ENCODE measurements at regions not wholly inside any gene's neighbourhood (a gene's known extent, or its start where the extent isn't known, plus 50 kb on each side); places are given as distances from the start of the nearest gene placed in this dataset.
"Not testable (repeated sequence)": the region's sequence is repeated elsewhere in the genome, so short reads cannot be mapped to it uniquely, and the experiment has no call there.

DNA sequence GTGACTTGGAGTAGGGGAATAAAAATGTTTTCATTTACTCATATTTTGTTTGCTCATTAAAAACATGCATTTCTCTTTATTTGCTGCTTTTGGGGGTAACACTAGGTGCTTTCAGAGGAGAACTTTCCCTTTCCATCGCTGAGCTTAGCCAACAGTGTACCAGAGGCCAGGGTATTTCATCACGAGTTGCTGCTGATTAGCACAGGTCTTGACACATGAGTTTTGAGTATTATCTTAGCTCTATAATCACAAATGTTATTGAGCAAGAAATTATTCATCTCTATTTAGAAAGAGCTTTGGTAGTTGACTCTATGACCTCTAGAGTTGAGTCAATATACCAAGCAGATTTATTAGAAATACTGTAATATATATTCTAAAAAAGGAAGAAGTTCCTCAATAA, 375.9 kb downstream of the NXPH1 start:
- no peak for FAIRE-seq

DNA sequence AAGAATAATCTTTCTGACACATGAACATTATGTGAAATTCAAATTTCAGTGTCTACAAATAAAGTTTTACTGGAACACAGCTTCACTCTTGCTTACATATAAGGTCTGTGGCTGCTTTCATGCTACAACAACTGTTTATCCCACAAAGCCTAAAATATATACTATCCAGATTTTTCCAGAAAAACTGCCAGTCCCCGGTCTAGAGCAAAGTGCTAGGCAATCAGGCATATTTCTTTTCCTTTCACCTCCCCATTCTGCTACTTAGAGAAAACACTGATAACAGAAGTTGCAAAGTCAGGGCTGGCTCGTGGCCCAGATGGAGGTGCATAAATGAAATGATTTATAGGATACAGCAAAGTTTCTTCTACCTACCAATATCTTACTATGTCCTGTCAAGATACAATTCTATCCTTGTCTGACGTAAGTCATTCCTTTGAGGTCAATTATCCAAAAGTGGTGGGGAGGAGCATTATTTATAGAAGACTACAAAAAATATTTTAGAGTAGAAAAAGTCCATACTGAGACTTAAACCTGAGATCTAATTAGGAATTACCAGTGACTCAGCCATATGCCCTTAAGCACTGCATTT, 384.1 kb downstream of the NXPH1 start:
- FAIRE-seq = no peak
- no peak for DNase-seq (ENCODE audit: low spot score)

More for the DNA sequence above, 375.9 kb downstream of the NXPH1 start:
- DNase-seq (ENCODE audit: low spot score) = no peak

DNA sequence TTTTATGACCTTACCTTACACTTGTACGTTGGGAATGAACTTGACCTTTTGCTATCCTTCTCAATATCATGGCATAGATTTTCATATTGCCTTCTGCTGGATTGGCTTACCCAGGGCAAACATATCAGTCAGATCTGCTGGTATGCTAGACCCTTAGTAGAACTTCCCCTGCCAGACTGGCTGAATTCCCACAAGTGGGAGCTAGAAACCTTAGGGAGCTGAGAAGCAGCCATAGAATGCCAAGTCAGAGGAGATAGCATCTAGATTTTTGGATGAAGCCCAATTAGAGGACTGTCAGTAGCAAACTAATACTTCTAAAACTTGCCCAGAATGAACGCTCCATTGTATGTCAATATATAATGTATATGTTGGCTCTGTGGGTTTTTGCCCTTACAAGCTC, 385.0 kb downstream of the NXPH1 start:
- FAIRE-seq (no peak), DNase-seq (ENCODE audit: low spot score) (no peak)

DNA sequence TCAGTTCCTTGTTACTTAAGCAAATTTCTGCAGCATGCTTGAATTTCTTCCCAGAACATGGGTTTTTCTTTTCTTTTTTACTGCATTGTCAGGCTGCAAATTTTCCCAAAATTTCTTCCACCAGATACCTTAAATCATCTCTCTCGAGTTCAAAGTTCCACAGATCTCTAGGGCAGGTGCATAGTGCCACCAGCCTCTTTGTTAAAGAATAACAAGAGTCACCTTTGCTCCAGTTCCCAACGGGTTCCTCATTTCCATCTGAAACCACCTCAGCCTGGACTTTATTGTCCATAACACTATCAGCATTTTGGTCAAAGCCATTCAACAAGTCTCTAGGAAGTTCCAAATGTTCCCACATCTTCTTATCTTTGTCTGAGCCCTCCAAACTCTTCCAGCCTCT, 389.2 kb downstream of the NXPH1 start:
- FAIRE-seq = no peak
- DNase-seq (ENCODE audit: low spot score) = no peak

DNA sequence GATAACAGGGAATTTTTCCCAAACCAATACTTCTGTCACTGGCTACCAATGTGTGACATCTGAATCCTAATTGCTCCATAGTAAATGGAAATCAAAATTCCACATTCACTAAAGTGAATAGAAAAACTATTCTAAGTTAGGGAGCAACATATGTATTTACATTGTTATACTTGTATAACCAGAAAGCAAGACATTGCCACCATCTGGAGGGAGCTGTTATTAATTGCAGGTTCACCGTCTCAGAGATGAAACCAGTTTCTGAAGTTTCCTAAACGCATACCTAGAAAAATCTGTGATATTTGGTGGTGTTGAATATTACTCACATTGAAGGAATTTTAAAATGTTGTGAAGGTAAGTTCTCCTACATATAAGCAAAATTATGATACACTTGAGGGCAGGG, 390.1 kb downstream of the NXPH1 start:
- DNase-seq (ENCODE audit: low spot score) (no peak), FAIRE-seq (no peak)

DNA sequence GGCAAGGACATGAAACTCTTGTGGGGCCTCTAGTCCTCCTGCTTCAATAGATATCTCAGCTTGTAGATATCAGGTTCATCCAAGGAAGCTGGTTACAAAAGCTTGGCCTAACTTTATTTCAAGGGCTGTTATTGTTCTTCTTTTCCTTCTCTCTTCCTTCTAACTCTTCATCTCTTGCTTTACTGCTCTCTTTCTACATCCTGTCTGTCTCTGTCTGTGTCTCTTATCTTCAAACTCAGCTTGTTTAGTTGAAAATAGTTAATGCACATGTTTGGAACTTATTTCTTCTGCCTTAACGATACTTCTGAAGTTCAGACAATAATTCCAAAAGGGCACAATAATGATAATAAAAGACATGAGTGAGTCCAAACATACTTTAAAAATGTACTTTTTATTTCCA, 393.9 kb downstream of the NXPH1 start:
- no peak for FAIRE-seq
- no peak for DNase-seq (ENCODE audit: low spot score)

DNA sequence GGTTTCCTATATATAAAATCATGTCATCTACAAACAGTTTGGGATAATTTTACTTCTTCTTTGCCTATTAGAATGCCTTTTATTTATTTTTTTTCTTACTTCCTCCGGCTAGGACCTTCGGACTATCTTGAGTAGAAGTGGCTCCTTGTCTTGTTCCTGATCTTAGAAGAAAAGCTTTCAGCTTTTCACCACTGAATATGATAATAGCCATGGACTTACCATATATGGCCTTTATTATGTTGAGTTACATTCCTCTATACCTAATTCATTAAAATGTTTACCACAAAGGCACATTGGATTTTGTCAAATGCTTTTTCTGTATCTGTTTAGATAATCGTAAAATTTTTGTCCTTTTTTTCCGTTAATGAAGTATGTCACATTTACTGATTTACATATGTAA, 395.7 kb downstream of the NXPH1 start:
- FAIRE-seq = no peak
- no peak for DNase-seq (ENCODE audit: low spot score)

DNA sequence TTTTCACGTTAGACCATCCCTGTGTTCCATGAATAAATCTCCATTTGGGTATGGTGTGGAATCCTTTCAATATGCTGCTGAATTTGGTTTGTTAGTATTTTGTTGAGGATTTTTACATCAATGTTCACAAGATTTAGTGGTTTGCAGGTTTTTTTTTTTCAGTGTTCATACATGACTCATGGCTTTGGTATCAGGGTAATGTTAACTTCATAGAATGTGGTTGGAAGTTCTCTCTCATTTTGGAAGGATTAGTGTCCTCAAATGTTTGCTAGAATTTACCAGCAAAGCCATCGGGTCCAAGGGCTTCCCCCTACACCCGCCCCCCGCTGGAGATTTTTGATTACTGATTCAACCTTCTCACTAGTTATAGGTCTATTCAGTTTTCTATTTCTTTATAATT, 398.0 kb downstream of the NXPH1 start:
- FAIRE-seq = no peak
- DNase-seq (ENCODE audit: low spot score) = peak; percentile 30

DNA sequence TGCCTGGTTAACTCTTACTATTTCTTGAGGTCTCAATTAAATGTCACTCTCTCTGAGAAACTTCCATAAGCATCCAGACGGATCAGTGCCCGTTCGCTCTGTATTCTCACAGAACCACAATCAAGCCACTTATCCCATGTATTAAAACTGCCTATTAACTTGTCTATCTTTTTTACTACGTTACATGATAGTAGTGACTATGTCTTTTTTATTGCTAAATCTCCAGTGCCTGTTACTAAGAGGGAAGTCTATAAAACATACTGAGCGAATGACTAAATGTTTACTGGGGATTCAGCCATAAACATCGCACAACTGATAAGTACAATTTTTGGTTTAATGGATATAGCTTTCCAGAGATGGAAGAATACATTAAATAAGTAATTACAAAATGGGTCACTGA, 399.9 kb downstream of the NXPH1 start:
- DNase-seq (ENCODE audit: low spot score) (no peak), FAIRE-seq (no peak)

DNA sequence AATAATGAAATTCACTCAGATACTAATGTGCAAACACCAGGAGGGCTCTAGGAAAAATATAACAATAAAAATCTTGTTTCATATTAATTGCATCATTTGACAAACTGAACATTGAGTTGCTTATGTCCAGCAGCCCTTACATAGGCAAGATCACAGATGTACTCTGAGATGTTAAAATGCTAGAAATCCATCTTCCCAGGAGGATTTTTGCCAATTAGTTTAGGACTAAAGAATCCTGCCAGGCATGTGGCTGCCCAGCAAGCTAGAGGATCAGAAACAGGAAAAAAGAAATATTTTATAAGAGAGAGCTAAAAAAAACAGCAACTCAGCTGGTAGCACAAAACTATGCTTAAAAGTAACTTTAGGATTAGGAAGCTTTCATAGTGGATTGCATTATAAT, 407.8 kb downstream of the NXPH1 start:
- no peak for DNase-seq (ENCODE audit: low spot score)
- no peak for FAIRE-seq

DNA sequence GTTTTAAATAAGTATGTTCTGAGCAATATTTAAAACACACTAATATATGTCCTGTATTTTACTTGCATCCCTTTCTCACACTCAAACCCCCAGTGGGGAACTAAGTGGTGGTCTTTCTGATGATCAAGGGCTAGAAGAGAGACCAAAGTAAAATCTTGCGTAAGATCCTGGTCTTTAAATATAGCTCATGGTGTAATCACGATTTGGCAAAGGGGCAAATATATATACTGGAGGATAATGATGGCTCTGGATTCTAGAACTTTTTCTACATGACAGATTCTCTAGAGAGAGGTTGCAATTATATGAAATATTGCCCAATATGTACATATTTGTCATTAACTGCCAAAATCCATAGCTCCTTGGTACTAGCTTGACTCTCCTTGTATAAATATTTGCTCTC, 438.3 kb downstream of the NXPH1 start:
- FAIRE-seq (no peak), DNase-seq (ENCODE audit: low spot score) (no peak)

DNA sequence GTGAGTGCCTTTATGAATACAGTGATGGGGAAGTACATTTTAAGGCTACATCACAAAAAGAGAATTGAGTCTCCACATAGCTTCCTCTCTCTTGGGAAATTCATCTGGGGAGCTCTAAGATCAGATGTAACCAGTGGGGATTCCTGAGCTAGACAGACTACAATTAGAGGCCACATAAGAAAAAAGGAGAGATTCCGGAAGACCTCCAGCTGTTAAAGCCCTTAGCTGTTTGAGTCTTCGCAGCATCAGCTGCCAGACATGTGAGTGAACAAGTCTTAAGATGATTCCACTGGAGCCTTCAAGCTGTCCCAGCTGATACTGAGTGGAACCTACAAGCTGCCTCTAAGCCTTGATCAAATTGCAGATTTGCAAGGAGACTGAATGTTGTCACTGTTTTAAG, 448.5 kb downstream of the NXPH1 start:
- DNase-seq (ENCODE audit: low spot score) = no peak
- no peak for FAIRE-seq

DNA sequence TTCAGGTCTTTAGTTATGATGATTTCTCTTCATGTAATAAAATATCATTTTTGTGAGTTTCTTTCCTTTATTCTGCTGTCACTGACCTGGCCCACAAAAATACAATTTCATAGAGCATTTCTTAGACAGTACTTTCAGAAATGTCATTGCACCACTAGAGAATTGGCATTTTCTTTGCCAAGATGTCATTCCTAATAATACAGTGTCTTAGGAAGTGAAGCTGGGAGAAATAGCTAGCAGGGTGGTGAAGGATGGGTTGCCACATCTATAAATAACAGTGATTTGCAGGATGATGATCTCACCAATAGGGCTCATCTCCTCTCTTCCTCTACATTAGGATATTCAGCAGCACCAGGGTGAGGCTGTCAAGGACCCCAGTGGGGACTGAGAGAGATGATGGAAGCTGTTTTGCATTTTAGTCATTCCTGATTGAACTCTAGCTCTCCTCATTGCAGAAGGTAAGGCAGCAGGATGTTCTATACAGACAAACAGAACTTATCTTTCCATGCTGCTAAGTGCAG, 452.1 kb downstream of the NXPH1 start:
- FAIRE-seq (no peak), DNase-seq (ENCODE audit: low spot score) (no peak)

DNA sequence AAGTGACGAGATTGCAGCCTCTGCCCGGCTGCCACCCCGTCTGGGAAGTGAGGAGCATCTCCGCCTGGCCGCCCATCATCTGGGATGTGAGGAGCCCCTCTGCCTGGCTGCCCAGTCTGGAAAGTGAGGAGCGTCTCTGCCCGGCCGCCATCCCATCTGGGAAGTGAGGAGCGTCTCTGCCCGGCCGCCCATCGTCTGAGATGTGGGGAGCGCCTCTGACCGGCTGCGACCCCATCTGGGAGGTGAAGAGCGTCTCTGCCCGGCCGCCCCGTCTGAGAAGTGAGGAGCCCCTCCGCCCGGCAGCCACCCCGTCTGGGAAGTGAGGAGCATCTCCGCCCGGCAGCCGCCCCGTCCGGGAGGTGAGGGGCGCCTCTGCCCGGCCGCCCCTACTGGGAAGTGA, 456.9 kb downstream of the NXPH1 start:
- not testable (repeated sequence) for FAIRE-seq; DNase-seq (ENCODE audit: low spot score)

DNA sequence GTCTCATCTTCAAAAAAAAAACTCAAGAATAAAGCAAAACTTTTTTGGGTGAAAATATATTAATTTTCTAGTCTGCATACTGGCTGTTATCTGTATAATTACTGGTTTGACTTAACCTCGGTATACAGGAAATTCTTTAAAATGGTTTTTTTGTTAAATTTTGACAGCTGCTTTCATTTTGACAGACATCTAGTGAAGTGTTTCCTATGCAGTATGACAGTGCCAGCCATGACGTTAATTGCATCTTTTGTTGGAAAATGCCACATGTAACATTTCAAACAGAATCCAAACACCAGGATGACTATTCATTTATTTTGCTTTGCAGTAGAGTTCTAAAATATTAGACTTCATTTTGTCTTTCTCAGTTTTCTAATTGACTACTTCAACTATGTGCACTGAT, 460.4 kb downstream of the NXPH1 start:
- FAIRE-seq = no peak
- DNase-seq (ENCODE audit: low spot score) = no peak

DNA sequence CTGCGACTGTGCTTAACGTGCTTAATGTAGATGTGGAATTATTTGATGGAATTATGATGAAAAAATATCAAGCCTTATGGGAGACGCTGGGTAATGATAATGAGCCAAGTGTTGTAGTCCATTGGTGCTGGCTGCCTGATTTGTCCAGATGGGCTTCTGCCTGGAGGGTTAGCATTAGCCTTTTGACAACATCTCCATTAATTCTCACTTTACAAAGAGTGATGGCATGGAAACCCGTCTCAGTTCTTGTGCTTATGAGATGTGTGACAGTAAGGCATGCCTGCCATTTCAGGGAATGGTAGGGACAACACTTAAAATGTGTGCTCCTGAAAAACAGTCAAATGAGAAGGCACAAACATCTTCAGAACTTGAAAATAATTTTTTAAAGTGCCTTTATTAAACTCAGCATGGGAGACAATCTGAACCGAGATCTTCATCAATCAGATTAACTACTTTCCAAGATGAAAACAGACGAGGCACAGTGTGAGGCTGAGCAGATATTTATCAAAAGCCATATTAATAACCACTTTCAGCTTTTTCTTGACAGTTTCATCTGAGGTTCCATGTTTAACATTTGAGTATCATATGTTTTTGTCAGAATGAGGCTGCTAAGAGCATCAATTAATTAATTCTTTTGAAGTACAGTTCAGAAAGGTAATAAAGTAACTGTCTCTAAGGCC, 473.1 kb downstream of the NXPH1 start:
- no peak for FAIRE-seq

DNA sequence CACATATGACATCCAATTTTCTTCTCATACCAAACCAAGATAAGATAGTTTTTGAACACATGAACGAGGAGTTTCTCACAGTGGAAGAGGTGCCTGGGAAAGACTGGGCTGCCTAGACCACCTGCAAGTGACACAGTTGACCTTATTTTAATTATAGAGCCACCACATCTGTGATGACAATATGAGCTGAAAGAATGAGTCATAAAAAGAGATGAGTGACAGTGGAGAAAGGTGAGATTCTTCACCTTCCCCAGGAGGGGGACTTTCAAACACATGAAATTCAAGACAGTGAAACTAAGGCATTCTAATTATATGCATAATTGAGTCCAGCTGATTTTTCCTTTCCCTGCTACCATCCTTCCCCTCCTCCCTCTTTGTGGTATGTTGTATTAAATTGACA, 475.5 kb downstream of the NXPH1 start:
- DNase-seq (ENCODE audit: low spot score) (no peak), FAIRE-seq (no peak)

More for the DNA sequence above, 473.1 kb downstream of the NXPH1 start:
- DNase-seq (ENCODE audit: low spot score) = no peak

DNA sequence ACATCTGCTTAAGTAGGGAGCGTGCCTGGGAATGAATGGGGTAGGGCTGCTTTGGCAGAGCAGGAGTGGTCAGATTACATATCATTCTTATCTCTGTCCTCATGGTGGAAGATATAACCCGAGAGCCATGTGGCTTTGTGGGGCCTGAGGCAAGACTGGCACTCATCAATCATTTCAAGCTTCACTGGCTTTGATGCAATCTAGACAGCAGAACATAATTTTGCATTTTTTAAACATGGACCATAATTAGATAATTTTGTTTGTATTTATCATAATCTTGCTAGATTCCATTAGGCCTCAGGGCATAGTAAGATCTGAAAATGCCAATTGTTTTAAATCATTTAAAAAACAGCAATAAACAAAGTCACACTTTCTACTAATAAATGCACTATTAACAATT, 480.3 kb downstream of the NXPH1 start:
- no peak for DNase-seq (ENCODE audit: low spot score)
- no peak for FAIRE-seq

DNA sequence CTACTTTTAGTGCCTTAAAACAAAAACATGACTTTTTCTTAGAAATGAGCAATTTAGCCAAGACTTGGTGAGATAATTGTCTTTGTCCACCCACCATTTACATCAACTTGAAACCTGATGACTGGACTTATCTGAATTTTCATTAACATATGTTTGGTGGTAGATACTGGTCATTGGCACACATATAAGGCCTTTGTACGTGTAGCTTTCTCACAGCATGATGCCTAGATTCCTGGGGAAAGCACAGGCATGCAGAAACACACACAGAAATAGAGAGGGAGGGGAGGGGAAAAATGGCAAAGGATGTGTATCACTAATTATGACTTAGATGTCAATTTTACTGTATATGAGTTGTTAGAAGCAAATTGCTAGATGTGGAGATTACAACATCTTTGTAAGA, 488.4 kb downstream of the NXPH1 start:
- DNase-seq (ENCODE audit: low spot score) (no peak), FAIRE-seq (no peak)

DNA sequence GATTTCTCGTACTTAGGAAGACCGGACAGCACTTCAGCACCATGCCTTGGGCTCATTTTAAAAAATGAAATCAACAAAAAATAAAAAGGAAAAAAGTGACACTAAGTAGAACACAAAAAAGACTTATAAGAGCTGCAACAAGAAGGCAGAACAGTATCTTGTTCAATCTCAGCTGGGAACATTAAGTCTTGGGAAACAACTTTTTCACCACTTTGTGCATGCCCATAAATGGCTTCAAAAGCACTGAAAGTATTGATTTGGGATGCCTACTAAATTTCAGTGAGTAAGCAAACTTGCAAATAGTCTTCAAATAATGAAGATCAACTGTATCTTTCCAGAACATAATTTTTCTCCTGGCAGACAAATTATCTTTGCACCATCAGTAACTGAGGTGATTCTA, 489.3 kb downstream of the NXPH1 start:
- DNase-seq (ENCODE audit: low spot score) (no peak), FAIRE-seq (no peak)

DNA sequence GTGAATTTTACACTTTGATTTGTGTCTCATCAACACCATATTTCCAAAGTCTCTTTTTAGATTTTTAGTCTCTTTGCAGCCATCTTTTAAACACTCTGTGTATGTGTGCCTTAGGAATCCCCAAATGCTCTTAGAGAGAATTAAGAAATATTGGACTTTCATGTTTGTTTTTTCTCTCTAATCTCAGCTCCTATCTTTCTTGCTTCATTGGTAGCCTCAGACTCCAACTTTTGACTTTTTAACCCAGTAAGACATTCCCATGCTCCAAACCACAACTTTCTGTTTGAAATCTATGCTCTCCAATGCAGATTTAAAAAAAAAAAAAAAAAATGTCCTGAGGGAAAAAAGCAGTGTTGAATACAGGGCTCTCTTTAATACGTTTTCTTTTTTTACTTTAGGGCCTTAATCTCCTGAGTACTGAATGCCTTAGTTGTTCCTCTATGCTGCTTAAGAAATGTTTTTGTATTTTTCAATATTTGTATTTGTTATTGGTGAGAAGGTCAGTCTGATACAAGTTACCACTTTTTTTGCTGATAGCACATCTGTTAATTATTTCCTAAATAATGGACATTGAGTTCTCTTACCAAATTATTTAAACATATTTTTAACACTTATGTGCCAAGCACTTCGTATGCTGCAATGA, 489.9 kb downstream of the NXPH1 start:
- no peak for FAIRE-seq
- DNase-seq (ENCODE audit: low spot score) = no peak

DNA sequence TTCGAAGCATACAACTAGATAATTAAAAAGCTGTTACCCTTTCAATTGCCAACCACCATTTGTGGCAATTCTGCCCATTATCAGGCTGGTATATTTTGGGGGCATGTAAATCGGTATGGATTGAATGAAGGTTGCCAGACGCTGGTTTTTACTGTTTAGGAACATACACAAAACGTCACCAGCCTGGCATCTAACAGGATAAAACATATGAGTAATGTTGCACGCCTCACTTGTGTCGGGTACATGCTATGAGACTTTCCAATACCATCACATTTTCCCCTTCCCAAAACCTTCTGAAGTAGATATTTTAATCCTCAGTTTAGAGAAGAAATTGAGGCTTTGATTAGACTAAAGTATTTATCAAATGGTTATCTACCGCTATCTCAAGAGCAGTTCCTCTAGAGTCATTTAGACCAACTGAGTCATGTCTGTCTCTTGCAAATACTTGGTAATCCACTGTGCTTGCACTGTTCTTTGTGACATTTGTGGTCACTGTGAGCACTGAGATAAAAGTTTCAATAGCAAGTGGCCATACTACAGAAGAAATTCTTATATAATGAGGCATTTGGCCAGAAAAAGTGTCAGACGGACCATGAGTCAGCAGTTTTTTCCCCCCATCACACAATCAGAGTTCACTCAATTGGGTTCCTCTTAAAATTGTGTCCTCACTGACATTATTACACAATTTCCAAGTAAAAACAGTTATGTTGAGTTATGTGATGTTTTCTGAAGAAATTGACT, 498.7 kb downstream of the NXPH1 start:
- no peak for FAIRE-seq
- DNase-seq (ENCODE audit: low spot score) = peak; percentile 6

All from urothelium cell line (cell line).